ENCODE measurements at regions not wholly inside any gene's neighbourhood (a gene's known extent, or its start where the extent isn't known, plus 50 kb on each side); places are given as distances from the start of the nearest gene placed in this dataset.

DNA sequence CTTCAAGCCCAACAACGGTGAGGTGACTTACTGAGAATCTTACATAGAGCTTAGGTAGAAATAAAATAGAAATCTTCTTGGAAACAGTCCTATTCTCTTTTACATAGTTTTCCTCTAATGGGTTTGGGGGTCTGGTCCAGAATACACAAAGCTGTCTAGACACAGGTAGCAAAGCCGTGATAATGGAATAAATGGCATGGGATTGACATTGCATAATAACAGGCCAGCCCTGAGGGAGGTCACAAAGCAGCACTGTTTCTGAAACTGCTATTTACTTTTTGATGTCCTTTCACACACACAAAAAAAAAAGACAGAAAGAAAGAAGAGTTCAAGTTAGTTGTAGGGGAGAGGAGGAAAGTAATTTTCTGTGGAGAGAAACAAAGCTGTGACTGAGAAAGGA is 364.8 kb upstream of the SORCS1 start:
- Histone ChIP-seq H3K79me2 (replicated peaks; ENCODE audit: insufficient read depth, low read length) (no peaks in the 10 kb centered on the region), H3K36me3 (ENCODE audit: insufficient read depth, low read length) (no peaks in the 10 kb centered on the region), H3F3A (ENCODE audit: insufficient read depth, low read length, poor library complexity, severe bottlenecking) (no peaks in the 10 kb centered on the region), H2AFZ (ENCODE audit: low read depth, low read length) (no peak overlapping the region), H4K20me1 (ENCODE audit: insufficient read depth) (no peaks in the 10 kb centered on the region), H3K27me3 (ENCODE audit: insufficient read depth, low read depth, low read length) (no peaks in the 10 kb centered on the region), H3K27ac (ENCODE audit: low read length) (no peak overlapping the region), H3K4me3 (ENCODE audit: low read length) (no peak overlapping the region), H3K9me3 (ENCODE audit: low read length) (no peaks in the 10 kb centered on the region), H3K9me2 (ENCODE audit: insufficient read depth, low read length) (no peaks in the 10 kb centered on the region), H3K4me2 (ENCODE audit: low read length) (no peak overlapping the region), H3K9ac (ENCODE audit: low read length) (no peak overlapping the region)
- TF ChIP-seq MXI1 (conservative IDR thresholded peaks at IDR 0.05; ENCODE audit: poor library complexity, severe bottlenecking) (no peak), POLR2AphosphoS5 (IDR thresholded peaks at IDR 0.05) (no peak), SMC3 (conservative IDR thresholded peaks at IDR 0.05; ENCODE audit: poor library complexity) (no peak), EZH2 (IDR thresholded peaks at IDR 0.05; ENCODE audit: borderline replicate concordance, insufficient read depth, low read length, poor library complexity, severe bottlenecking) (no peak)
- TF ChIP-seq, protein P1, sequence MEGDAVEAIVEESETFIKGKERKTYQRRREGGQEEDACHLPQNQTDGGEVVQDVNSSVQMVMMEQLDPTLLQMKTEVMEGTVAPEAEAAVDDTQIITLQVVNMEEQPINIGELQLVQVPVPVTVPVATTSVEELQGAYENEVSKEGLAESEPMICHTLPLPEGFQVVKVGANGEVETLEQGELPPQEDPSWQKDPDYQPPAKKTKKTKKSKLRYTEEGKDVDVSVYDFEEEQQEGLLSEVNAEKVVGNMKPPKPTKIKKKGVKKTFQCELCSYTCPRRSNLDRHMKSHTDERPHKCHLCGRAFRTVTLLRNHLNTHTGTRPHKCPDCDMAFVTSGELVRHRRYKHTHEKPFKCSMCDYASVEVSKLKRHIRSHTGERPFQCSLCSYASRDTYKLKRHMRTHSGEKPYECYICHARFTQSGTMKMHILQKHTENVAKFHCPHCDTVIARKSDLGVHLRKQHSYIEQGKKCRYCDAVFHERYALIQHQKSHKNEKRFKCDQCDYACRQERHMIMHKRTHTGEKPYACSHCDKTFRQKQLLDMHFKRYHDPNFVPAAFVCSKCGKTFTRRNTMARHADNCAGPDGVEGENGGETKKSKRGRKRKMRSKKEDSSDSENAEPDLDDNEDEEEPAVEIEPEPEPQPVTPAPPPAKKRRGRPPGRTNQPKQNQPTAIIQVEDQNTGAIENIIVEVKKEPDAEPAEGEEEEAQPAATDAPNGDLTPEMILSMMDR (IDR thresholded peaks at IDR 0.05; ENCODE audit: poor library complexity, severe bottlenecking): no peak

DNA sequence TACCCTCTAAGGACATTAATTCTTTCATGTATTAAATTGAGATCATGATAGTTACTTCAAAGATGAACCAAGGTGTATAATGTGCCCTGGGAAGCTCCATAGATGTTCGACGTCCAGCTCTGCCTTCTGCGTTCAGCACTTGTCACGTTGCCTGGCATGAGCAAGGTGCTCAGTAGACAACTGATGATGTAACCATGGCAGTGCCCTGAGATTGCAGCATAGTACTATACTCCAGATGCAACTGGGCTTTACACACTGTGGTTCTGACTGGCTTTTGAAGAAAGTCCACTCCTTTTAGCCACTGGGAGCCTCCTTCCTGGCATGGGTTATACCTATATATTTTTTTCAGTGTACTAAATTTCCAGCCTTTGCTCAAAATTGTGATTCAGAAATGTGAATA is 355.8 kb upstream of the SORCS1 start:
- H3K36me3 ChIP-seq (ENCODE audit: insufficient read depth, low read length): no peaks in the 10 kb centered on the region
- no peak overlapping the region for H3K4me2 ChIP-seq (ENCODE audit: low read length)
- no peaks in the 10 kb centered on the region for H3K27me3 ChIP-seq (ENCODE audit: insufficient read depth, low read depth, low read length)
- H3K9me3 ChIP-seq (ENCODE audit: low read length): no peaks in the 10 kb centered on the region
- TF ChIP-seq MXI1 (conservative IDR thresholded peaks at IDR 0.05; ENCODE audit: poor library complexity, severe bottlenecking) (no peak), RAD21 (conservative IDR thresholded peaks at IDR 0.05) (no peak), TAF1 (IDR thresholded peaks at IDR 0.05; ENCODE audit: low read depth) (no peak), POLR2AphosphoS5 (IDR thresholded peaks at IDR 0.05) (no peak), EZH2 (IDR thresholded peaks at IDR 0.05; ENCODE audit: borderline replicate concordance, insufficient read depth, low read length, poor library complexity, severe bottlenecking) (no peak), SMC3 (conservative IDR thresholded peaks at IDR 0.05; ENCODE audit: poor library complexity) (no peak), EP300 (conservative IDR thresholded peaks at IDR 0.05; ENCODE audit: poor library complexity, severe bottlenecking) (no peak)
- TF ChIP-seq, protein P1 (IDR thresholded peaks at IDR 0.05; ENCODE audit: poor library complexity, severe bottlenecking): no peak
- TF ChIP-seq, protein P2, sequence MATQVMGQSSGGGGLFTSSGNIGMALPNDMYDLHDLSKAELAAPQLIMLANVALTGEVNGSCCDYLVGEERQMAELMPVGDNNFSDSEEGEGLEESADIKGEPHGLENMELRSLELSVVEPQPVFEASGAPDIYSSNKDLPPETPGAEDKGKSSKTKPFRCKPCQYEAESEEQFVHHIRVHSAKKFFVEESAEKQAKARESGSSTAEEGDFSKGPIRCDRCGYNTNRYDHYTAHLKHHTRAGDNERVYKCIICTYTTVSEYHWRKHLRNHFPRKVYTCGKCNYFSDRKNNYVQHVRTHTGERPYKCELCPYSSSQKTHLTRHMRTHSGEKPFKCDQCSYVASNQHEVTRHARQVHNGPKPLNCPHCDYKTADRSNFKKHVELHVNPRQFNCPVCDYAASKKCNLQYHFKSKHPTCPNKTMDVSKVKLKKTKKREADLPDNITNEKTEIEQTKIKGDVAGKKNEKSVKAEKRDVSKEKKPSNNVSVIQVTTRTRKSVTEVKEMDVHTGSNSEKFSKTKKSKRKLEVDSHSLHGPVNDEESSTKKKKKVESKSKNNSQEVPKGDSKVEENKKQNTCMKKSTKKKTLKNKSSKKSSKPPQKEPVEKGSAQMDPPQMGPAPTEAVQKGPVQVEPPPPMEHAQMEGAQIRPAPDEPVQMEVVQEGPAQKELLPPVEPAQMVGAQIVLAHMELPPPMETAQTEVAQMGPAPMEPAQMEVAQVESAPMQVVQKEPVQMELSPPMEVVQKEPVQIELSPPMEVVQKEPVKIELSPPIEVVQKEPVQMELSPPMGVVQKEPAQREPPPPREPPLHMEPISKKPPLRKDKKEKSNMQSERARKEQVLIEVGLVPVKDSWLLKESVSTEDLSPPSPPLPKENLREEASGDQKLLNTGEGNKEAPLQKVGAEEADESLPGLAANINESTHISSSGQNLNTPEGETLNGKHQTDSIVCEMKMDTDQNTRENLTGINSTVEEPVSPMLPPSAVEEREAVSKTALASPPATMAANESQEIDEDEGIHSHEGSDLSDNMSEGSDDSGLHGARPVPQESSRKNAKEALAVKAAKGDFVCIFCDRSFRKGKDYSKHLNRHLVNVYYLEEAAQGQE (IDR thresholded peaks at IDR 0.05; ENCODE audit: borderline replicate concordance): no peak
- no peak overlapping the region for H3K27ac ChIP-seq (ENCODE audit: low read length)
- H3K4me3 ChIP-seq (ENCODE audit: low read length): no peak overlapping the region
- H3F3A ChIP-seq (ENCODE audit: insufficient read depth, low read length, poor library complexity, severe bottlenecking): no peaks in the 10 kb centered on the region
- H3K9ac ChIP-seq (ENCODE audit: low read length): no peak overlapping the region
- H3K9me2 ChIP-seq (ENCODE audit: insufficient read depth, low read length): no peaks in the 10 kb centered on the region
- H2AFZ ChIP-seq (ENCODE audit: low read depth, low read length): no peak overlapping the region
- no peaks in the 10 kb centered on the region for H4K20me1 ChIP-seq (ENCODE audit: insufficient read depth)
- H3K79me2 ChIP-seq (replicated peaks; ENCODE audit: insufficient read depth, low read length): no peaks in the 10 kb centered on the region
